OCI-LY7 (cell line): ENCODE measurements at regions not wholly inside any gene's neighbourhood (a gene's known extent, or its start where the extent isn't known, plus 50 kb on each side); places are given as distances from the start of the nearest gene placed in this dataset.

Experiments used
- CTCF ChIP-seq: fragments of 200-600 bp; sonication (generic); conservative IDR thresholded peaks from 2 replicates; pipeline ENCODE4 v1.5.1; 2014; ENCODE audit warnings: mild to moderate bottlenecking, antibody characterized with exemption, low read length, moderate library complexity, mixed read lengths
- EZH2phosphoT487 ChIP-seq: fragments of 200-600 bp; sonication (generic); IDR thresholded peaks from 2 replicates; pipeline ENCODE4 v1.6.1; 2018; ENCODE audit warnings: low read depth, borderline replicate concordance, mild to moderate bottlenecking, mixed run types, antibody characterized with exemption, low read length, moderate library complexity, mixed read lengths

DNA sequence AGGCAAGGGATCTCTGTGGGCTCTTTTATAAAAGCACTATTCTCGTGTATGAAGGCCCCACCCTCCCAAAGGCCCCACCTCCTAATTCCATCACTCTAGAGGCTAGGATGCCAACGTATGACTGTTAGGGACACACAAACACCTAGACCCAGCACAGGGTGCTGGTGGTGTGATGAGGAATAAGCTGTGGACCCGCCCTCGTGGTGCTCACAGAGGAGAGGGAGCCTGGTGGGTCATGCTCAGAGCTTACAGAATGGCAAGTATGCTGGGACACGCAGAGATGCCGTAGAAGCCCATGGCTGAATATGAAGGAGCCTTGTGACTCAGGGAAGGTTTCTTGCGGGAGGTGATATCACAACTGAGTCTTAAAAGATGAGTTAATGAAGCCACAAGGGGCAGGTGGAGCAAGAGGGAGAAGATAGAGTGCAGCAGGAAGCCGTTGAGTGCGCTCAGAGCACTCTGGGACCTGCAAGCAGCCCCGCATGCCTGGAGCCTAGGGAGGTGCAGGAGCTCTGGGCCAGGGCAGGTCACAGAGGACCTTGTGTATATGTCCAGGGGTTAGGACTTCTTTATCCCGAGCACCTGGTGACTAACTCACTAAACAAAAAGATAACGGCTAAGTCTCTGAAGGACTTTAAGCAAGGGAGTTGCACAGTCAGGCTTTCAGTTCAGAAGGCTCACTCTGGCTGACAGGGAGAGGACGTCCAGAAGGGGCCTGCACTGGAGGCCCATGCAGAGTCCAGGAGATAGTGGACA, 160.9 kb downstream of the TRIM29 start:
- TF ChIP-seq CTCF (no peak), EZH2phosphoT487 (no peak)
